ENCODE measurements at regions not wholly inside any gene's neighbourhood (a gene's known extent, or its start where the extent isn't known, plus 50 kb on each side); places are given as distances from the start of the nearest gene placed in this dataset.

GRCh38 chr16:35533683-35534082 lies 2074.3 kb downstream of the TP53TG3F start (continued):
- TF ChIP-seq ZSCAN32 (CRISPR knock-in tag; IDR thresholded peaks at IDR 0.05) (no peak), YY1 (IDR thresholded peaks at IDR 0.05; ENCODE audit: borderline replicate concordance in 1 of 3, control insufficient read depth in 1 of 3, extremely low read depth in 1 of 3, insufficient read depth in 3 of 3, insufficient read length in 1 of 3, insufficient replicate concordance in 2 of 3, low read depth in 1 of 3, low read length in 2 of 3) (no peak), SMAD2 (IDR thresholded peaks at IDR 0.05; ENCODE audit: low read depth, low read length) (no peak), E2F6 (IDR thresholded peaks at IDR 0.05; ENCODE audit: borderline replicate concordance in 1 of 2, extremely low read depth in 1 of 2, insufficient read depth in 1 of 2, insufficient read length in 1 of 2, low read depth in 1 of 2, low read length in 1 of 2, poor library complexity in 1 of 2, severe bottlenecking in 1 of 2) (no peak), MYNN (IDR thresholded peaks at IDR 0.05) (no peak), MYNN (CRISPR knock-in tag; IDR thresholded peaks at IDR 0.05) (no peak), ZNF282 (CRISPR knock-in tag; IDR thresholded peaks at IDR 0.05) (no peak), HDAC3 (IDR thresholded peaks at IDR 0.05; ENCODE audit: borderline replicate concordance, partially characterized antibody) (no peak), MTA3 (IDR thresholded peaks at IDR 0.05; ENCODE audit: borderline replicate concordance) (0 out of 2 replicates have a peak, but pooled peaks have one; percentile 43), SAFB (IDR thresholded peaks at IDR 0.05; ENCODE audit: borderline replicate concordance, low read depth, low read length) (no peak), TSHZ1 (CRISPR knock-in tag; IDR thresholded peaks at IDR 0.05) (no peak), POLR2AphosphoS2 (IDR thresholded peaks at IDR 0.05; ENCODE audit: low read length) (no peak), ID3 (CRISPR knock-in tag; IDR thresholded peaks at IDR 0.05) (no peak), ID3 (tag; IDR thresholded peaks at IDR 0.05) (no peak)
- TF ChIP-seq, protein P1, sequence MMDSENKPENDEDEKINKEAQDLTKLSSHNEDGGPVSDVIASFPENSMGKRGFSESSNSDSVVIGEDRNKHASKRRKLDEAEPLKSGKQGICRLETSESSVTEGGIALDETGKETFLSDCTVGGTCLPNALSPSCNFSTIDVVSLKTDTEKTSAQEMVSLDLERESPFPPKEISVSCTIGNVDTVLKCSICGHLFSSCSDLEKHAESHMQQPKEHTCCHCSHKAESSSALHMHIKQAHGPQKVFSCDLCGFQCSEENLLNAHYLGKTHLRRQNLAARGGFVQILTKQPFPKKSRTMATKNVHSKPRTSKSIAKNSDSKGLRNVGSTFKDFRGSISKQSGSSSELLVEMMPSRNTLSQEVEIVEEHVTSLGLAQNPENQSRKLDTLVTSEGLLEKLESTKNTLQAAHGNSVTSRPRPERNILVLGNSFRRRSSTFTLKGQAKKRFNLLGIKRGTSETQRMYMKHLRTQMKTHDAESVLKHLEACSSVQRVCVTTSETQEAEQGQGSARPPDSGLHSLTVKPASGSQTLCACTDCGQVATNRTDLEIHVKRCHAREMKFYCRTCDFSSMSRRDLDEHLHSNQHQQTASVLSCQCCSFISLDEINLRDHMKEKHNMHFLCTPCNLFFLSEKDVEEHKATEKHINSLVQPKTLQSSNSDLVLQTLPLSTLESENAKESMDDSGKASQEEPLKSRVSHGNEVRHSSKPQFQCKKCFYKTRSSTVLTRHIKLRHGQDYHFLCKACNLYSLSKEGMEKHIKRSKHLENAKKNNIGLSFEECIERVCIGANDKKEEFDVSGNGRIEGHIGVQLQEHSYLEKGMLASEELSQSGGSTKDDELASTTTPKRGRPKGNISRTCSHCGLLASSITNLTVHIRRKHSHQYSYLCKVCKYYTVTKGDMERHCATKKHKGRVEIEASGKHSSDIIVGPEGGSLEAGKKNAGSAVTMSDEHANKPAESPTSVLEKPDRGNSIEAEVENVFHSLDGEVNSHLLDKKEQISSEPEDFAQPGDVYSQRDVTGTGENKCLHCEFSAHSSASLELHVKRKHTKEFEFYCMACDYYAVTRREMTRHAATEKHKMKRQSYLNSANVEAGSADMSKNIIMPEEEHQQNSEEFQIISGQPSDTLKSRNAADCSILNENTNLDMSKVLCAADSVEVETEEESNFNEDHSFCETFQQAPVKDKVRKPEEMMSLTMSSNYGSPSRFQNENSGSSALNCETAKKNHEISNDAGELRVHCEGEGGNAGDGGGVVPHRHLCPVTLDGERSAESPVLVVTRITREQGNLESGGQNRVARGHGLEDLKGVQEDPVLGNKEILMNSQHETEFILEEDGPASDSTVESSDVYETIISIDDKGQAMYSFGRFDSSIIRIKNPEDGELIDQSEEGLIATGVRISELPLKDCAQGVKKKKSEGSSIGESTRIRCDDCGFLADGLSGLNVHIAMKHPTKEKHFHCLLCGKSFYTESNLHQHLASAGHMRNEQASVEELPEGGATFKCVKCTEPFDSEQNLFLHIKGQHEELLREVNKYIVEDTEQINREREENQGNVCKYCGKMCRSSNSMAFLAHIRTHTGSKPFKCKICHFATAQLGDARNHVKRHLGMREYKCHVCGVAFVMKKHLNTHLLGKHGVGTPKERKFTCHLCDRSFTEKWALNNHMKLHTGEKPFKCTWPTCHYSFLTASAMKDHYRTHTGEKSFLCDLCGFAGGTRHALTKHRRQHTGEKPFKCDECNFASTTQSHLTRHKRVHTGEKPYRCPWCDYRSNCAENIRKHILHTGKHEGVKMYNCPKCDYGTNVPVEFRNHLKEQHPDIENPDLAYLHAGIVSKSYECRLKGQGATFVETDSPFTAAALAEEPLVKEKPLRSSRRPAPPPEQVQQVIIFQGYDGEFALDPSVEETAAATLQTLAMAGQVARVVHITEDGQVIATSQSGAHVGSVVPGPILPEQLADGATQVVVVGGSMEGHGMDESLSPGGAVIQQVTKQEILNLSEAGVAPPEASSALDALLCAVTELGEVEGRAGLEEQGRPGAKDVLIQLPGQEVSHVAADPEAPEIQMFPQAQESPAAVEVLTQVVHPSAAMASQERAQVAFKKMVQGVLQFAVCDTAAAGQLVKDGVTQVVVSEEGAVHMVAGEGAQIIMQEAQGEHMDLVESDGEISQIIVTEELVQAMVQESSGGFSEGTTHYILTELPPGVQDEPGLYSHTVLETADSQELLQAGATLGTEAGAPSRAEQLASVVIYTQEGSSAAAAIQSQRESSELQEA (IDR thresholded peaks at IDR 0.05; ENCODE audit: low read depth) = no peak

All from K562 (cell line).